ENCODE measurements at regions not wholly inside any gene's neighbourhood (a gene's known extent, or its start where the extent isn't known, plus 50 kb on each side); places are given as distances from the start of the nearest gene placed in this dataset.
A peak's percentile ranks its signal among the peaks of the same experiment; 100 is the strongest.

- no peak for TF ChIP-seq CTCF (IDR thresholded peaks at IDR 0.05; ENCODE audit: control extremely low read depth, extremely low read depth, low read depth, missing control alignments)
- ChIA-PET POLR2A (no interaction called here), CTCF (interaction anchor here (0.6 kb wide), 1 partner anchor 9 kb away, joined by 3 read pairs; no protein-coding TSS in a partner anchor)
- DNase-seq (ENCODE audit: extremely low spot score): no peak
These were observed 231.0 kb upstream of the CHRNA7 start for GRCh38 chr15:31799319-31799714.

- POLR2A ChIA-PET: no interaction called here
- DNase-seq (ENCODE audit: extremely low spot score): peak; percentile 44
- TF ChIP-seq CTCF (IDR thresholded peaks at IDR 0.05; ENCODE audit: control extremely low read depth, extremely low read depth, low read depth, missing control alignments): no peak
- CTCF ChIA-PET: interaction anchor here (0.6 kb wide), 1 partner anchor 9 kb away, joined by 3 read pairs; no protein-coding TSS in a partner anchor
These were observed 230.5 kb upstream of the CHRNA7 start for GRCh38 chr15:31799715-31800321.

GRCh38 chr15:31801152-31801551, 229.2 kb upstream of the CHRNA7 start:
- CTCF ChIA-PET: no interaction called here
- POLR2A ChIA-PET: no interaction called here
- no peak for TF ChIP-seq CTCF (IDR thresholded peaks at IDR 0.05; ENCODE audit: control extremely low read depth, extremely low read depth, low read depth, missing control alignments)
- no peak for DNase-seq (ENCODE audit: extremely low spot score)

DNA sequence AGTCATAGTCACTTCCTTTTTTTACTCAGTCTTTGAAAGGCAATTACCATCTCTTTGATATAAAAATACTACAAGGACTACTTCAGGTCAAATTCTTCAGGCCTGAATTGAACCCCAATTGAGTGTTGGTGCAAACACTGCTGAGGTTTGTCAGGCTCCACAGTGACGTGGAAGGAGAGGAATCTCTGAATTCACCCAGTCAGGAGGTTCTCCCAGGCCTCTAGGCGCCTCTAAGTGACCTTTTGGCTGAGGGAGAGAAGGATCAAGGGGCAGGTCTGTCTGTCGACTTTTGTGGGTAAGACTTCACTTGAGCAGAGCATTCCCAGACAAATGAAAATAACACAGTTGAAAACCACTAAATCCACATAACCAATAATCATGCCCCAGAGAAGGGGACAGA, 227.6 kb upstream of the CHRNA7 start:
- ChIA-PET POLR2A (no interaction called here), CTCF (no interaction called here)
- DNase-seq (ENCODE audit: extremely low spot score): no peak
- no peak for TF ChIP-seq CTCF (IDR thresholded peaks at IDR 0.05; ENCODE audit: control extremely low read depth, extremely low read depth, low read depth, missing control alignments)

GRCh38 chr15:31803388-31803884, 226.9 kb upstream of the CHRNA7 start:
- CTCF ChIA-PET: interaction anchor here (1.1 kb wide), 1 partner anchor 9 kb away, joined by 3 read pairs; no protein-coding TSS in a partner anchor
- no peak for TF ChIP-seq CTCF (IDR thresholded peaks at IDR 0.05; ENCODE audit: control extremely low read depth, extremely low read depth, low read depth, missing control alignments)
- no peak for DNase-seq (ENCODE audit: extremely low spot score)
- POLR2A ChIA-PET: no interaction called here

- POLR2A ChIA-PET: no interaction called here
- no peak for TF ChIP-seq CTCF (IDR thresholded peaks at IDR 0.05; ENCODE audit: control extremely low read depth, extremely low read depth, low read depth, missing control alignments)
- CTCF ChIA-PET: no interaction called here
- DNase-seq (ENCODE audit: extremely low spot score): no peak
These were observed 225.1 kb upstream of the CHRNA7 start for GRCh38 chr15:31805090-31805662.

All from GM10248 (cell line).